Liver (tissue), 3 donors: ENCODE measurements at regions not wholly inside any gene's neighbourhood (a gene's known extent, or its start where the extent isn't known, plus 50 kb on each side); places are given as distances from the start of the nearest gene placed in this dataset.

Experiments
- EGR1 ChIP-seq, 2 donors: IDR thresholded peaks; 2 replicates each; pipeline ENCODE4 v1.6.1; 2016 to 2018; ENCODE audit warnings: antibody characterized with exemption in 2 of 2, low read depth in 2 of 2
- FOXA1 ChIP-seq: IDR thresholded peaks from 2 replicates; pipeline ENCODE4 v1.6.1; 2016; ENCODE audit warnings: antibody characterized with exemption
- NR2F2 ChIP-seq: IDR thresholded peaks from 2 replicates; pipeline ENCODE4 v1.6.1; 2016; ENCODE audit warnings: antibody characterized with exemption
- TF ChIP-seq, protein P1 (sequence below): fragments of 150-350 bp; IDR thresholded peaks from 2 replicates; pipeline ENCODE4 v1.5.1; 2017; ENCODE audit warnings: improper control_type of control experiment, low read depth, low read length; ENCODE audit not compliant: missing input control
- TF ChIP-seq, protein P2 (sequence below): IDR thresholded peaks from 2 replicates; pipeline ENCODE4 v1.6.1; 2016; ENCODE audit warnings: antibody characterized with exemption
- TF ChIP-seq, protein P3 (sequence below): IDR thresholded peaks from 2 replicates; pipeline ENCODE4 v1.6.1; 2016; ENCODE audit warnings: antibody characterized with exemption, mild to moderate bottlenecking
- donor health status: healthy.
- donor health status: healthy.

DNA sequence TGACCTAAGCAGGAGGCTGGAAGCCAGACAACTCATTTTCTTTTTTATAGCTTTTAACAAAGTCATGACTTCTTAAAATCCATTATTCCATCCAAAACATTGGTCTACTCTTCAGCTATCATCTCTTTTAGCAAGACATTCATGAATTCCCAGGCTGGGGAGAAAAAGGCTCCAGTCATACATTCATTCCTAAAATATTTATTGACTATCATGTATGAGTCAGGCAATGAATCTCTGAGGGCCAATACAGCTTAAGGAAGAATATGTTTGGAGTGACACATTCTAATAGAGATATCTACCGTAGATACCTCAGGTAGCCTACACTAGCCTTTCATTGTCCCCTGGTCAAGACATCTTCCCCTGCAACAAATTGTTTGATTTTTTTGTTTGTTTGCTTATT, 196.4 kb upstream of the NANOGP8 start:
- TF ChIP-seq, protein P1, sequence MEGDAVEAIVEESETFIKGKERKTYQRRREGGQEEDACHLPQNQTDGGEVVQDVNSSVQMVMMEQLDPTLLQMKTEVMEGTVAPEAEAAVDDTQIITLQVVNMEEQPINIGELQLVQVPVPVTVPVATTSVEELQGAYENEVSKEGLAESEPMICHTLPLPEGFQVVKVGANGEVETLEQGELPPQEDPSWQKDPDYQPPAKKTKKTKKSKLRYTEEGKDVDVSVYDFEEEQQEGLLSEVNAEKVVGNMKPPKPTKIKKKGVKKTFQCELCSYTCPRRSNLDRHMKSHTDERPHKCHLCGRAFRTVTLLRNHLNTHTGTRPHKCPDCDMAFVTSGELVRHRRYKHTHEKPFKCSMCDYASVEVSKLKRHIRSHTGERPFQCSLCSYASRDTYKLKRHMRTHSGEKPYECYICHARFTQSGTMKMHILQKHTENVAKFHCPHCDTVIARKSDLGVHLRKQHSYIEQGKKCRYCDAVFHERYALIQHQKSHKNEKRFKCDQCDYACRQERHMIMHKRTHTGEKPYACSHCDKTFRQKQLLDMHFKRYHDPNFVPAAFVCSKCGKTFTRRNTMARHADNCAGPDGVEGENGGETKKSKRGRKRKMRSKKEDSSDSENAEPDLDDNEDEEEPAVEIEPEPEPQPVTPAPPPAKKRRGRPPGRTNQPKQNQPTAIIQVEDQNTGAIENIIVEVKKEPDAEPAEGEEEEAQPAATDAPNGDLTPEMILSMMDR, result no peak
- no peak for TF ChIP-seq NR2F2
- no peak for TF ChIP-seq FOXA1
- TF ChIP-seq EGR1 (IDR thresholded peaks at IDR 0.05; ENCODE audit: low read depth in 2 of 2), result no peak
- TF ChIP-seq, protein P2, sequence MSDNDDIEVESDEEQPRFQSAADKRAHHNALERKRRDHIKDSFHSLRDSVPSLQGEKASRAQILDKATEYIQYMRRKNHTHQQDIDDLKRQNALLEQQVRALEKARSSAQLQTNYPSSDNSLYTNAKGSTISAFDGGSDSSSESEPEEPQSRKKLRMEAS, result no peak
- TF ChIP-seq, protein P3, sequence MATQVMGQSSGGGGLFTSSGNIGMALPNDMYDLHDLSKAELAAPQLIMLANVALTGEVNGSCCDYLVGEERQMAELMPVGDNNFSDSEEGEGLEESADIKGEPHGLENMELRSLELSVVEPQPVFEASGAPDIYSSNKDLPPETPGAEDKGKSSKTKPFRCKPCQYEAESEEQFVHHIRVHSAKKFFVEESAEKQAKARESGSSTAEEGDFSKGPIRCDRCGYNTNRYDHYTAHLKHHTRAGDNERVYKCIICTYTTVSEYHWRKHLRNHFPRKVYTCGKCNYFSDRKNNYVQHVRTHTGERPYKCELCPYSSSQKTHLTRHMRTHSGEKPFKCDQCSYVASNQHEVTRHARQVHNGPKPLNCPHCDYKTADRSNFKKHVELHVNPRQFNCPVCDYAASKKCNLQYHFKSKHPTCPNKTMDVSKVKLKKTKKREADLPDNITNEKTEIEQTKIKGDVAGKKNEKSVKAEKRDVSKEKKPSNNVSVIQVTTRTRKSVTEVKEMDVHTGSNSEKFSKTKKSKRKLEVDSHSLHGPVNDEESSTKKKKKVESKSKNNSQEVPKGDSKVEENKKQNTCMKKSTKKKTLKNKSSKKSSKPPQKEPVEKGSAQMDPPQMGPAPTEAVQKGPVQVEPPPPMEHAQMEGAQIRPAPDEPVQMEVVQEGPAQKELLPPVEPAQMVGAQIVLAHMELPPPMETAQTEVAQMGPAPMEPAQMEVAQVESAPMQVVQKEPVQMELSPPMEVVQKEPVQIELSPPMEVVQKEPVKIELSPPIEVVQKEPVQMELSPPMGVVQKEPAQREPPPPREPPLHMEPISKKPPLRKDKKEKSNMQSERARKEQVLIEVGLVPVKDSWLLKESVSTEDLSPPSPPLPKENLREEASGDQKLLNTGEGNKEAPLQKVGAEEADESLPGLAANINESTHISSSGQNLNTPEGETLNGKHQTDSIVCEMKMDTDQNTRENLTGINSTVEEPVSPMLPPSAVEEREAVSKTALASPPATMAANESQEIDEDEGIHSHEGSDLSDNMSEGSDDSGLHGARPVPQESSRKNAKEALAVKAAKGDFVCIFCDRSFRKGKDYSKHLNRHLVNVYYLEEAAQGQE, result no peak
